T-cell (primary cell): ENCODE measurements at regions not wholly inside any gene's neighbourhood (a gene's known extent, or its start where the extent isn't known, plus 50 kb on each side); places are given as distances from the start of the nearest gene placed in this dataset.

Experiments
- ATAC-seq, 4 experiments: fragments of 200-7000 bp in 3 of 4; fragments of 150-1000 bp in 1 of 4; cut with Tn5 transposase; replicated peaks in 1 of 4; 1 replicate in 3 of 4; 2 replicates in 1 of 4; pipeline ENCODE4 v1.10.0; 2021; ENCODE audit warnings: moderate library complexity in 3 of 4, mild to moderate bottlenecking in 2 of 4, moderate number of reproducible peaks in 1 of 4
- CTCF ChIA-PET, 2 donors: fragments of 300-600 bp; sonication (Branson Sonifier 250); formaldehyde crosslinking; loops; one replicate each; lab custom pipeline; 2022; ENCODE audit warnings: antibody characterized with exemption in 2 of 2; lab: Charles Lee
- POLR2A ChIA-PET, 2 donors: fragments of 300-600 bp; sonication (Branson Sonifier 250); formaldehyde crosslinking; loops; one replicate each; lab custom pipeline; 2022; ENCODE audit warnings: antibody characterized with exemption in 2 of 2; lab: Charles Lee
- DNase-seq, 35 experiments: peaks; one replicate each; pipeline versions ENCODE4 v3.0.0 to v3.0.0-alpha.2; 2013 to 2023
- H3K27ac ChIP-seq: one replicate; pipeline ENCODE4 v1.5.1; 2013; ENCODE audit warnings: low read length
- H3K27me3 ChIP-seq, 2 experiments: replicated peaks in 1 of 2; 1 replicate in 1 of 2; 2 replicates in 1 of 2; pipeline versions ENCODE4 v1.6.1 to v1.7.0; 2013; ENCODE audit warnings: low read length in 1 of 2, mixed read lengths in 1 of 2; ENCODE audit not compliant: control insufficient read depth in 2 of 2, insufficient read depth in 2 of 2; ENCODE audit errors: extremely low read depth in 1 of 2
- H3K36me3 ChIP-seq, 2 donors: 1 replicate in 1 of 2; 2 replicates in 1 of 2; pipeline versions ENCODE4 v1.6.1 to v1.7.0; 2013; ENCODE audit warnings: low read length in 1 of 2; ENCODE audit not compliant: control insufficient read depth in 2 of 2, insufficient read depth in 1 of 2; ENCODE audit errors: extremely low read depth in 1 of 2
- H3K4me1 ChIP-seq, 2 experiments: 1 replicate in 1 of 2; 2 replicates in 1 of 2; pipeline versions ENCODE4 v1.6.1 to v1.7.0; 2013; ENCODE audit warnings: low read length in 2 of 2, mixed read lengths in 1 of 2; ENCODE audit not compliant: insufficient read depth in 2 of 2, control insufficient read depth in 1 of 2; ENCODE audit errors: extremely low read depth in 1 of 2
- H3K4me3 ChIP-seq, 2 donors: 1 replicate in 1 of 2; 2 replicates in 1 of 2; pipeline versions ENCODE4 v1.5.1 to v1.7.0; 2013; ENCODE audit warnings: mild to moderate bottlenecking in 2 of 2, low read length in 1 of 2, moderate library complexity in 1 of 2; ENCODE audit not compliant: control insufficient read depth in 1 of 2; ENCODE audit errors: extremely low read depth in 1 of 2
- H3K9me3 ChIP-seq: 2 replicates; pipeline ENCODE4 v1.7.0; 2013
- H3K27ac Mint-ChIP-seq, 2 donors: one replicate each; pipeline ENCODE4 v1.8.0; 2020 to 2021; ENCODE audit warnings: mild to moderate bottlenecking in 2 of 2, mixed read lengths in 2 of 2
- H3K27me3 Mint-ChIP-seq, 2 donors: one replicate each; pipeline ENCODE4 v1.8.0; 2021 to 2022; ENCODE audit warnings: mixed read lengths in 2 of 2
- H3K36me3 Mint-ChIP-seq: one replicate; pipeline ENCODE4 v1.8.0; 2021; ENCODE audit warnings: mixed read lengths
- H3K4me1 Mint-ChIP-seq, 3 donors: one replicate each; pipeline ENCODE4 v1.8.0; 2020 to 2022; ENCODE audit warnings: mixed read lengths in 3 of 3, mild to moderate bottlenecking in 1 of 3
- H3K4me3 Mint-ChIP-seq, 3 donors: one replicate each; pipeline ENCODE4 v1.8.0; 2020 to 2022; ENCODE audit warnings: mild to moderate bottlenecking in 3 of 3, mixed read lengths in 3 of 3, moderate library complexity in 3 of 3
- H3K9me3 Mint-ChIP-seq, 3 donors: one replicate each; pipeline ENCODE4 v1.8.0; 2020 to 2022; ENCODE audit warnings: mixed read lengths in 3 of 3
- WGBS: methylation state at CpG from one replicate; pipeline ENCODE4 v1.1.5; 2013; ENCODE audit warnings: missing lambda C conversion rate; ENCODE audit not compliant: insufficient coverage; 5-methylcytosine and 5-hydroxymethylcytosine counted together

DNA sequence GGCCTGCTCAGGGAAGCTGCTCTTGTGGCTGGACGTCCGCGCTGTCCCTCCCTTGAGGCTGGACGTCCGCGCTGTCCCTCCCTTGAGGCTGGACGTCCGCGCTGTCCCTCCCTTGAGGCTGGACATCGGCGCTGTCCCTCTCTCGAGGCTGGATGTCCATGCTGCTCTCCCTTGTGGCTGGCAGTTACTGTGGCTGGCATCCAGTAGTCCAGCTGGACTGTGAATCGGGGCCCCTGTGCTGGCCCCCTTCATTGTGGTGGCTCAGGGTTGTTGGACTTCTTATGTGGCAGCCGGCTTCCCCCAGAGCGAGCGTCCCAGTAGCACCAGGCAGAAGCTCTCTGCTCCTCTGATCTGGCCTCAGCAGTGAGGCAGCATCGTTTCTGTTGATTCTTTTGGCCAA, 141.5 kb downstream of the IRF8 start:
- ChIA-PET CTCF (no interaction called here), POLR2A (no interaction called here)
- Histone ChIP-seq H3K36me3 (no peaks in the 10 kb centered on the region), H3K4me1 (peaks cover 8 to 17% of the 10 kb centered on the region in 2 experiments), H3K27ac (no peak overlapping the region), H3K27me3 (peaks cover 0 to 40% of the 10 kb centered on the region in 2 experiments), H3K9me3 (no peaks in the 10 kb centered on the region), H3K4me3 (no peak overlapping the region)
- ATAC-seq (no peak), DNase-seq (no peak)
- peaks cover 13 to 17% (median 16%) of the 10 kb centered on the region in 3 donors for H3K4me1 Mint-ChIP-seq
- WGBS, result 72% methylated on average over 8 of the region's 17 CpGs
- no peak overlapping the region for H3K27ac Mint-ChIP-seq
- H3K9me3 Mint-ChIP-seq, result no peaks in the 10 kb centered on the region
- H3K27me3 Mint-ChIP-seq, result peaks cover 3 to 25% of the 10 kb centered on the region in 2 donors
- H3K4me3 Mint-ChIP-seq, result no peak overlapping the region
- no peaks in the 10 kb centered on the region for H3K36me3 Mint-ChIP-seq

DNA sequence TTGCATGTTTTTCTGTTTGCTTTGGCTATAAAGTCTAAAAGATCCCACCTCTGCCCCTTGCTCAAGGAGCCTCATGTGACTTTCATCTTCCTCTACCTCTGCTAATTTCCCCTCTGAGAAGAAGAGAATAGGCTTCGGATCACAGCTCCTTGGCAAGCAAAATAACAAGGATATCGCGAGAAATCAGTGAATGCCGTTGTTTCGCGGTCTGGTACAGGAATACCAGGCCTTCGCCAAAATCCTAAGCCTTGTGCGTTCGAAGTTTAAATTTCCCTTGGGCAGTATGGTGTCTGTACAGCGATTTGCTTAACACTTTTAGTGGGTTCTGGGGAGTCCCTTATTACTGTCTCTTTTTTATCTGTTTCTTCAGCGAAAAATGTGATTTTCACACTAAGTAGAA, 142.3 kb downstream of the IRF8 start:
- H3K27ac Mint-ChIP-seq, result no peak overlapping the region
- peaks cover 18 to 22% (median 20%) of the 10 kb centered on the region in 3 donors for H3K4me1 Mint-ChIP-seq
- Histone ChIP-seq H3K27ac (no peak overlapping the region), H3K9me3 (no peaks in the 10 kb centered on the region), H3K4me3 (no peak overlapping the region), H3K27me3 (peaks cover 0 to 40% of the 10 kb centered on the region in 2 experiments), H3K36me3 (no peaks in the 10 kb centered on the region), H3K4me1 (peaks cover 10 to 24% of the 10 kb centered on the region in 2 experiments)
- WGBS, result 90% methylated on average over 9 of the region's 11 CpGs
- ATAC-seq, result no peak
- ChIA-PET CTCF (no interaction called here), POLR2A (no interaction called here)
- no peak for DNase-seq
- no peaks in the 10 kb centered on the region for H3K9me3 Mint-ChIP-seq
- H3K4me3 Mint-ChIP-seq, result no peak overlapping the region
- H3K27me3 Mint-ChIP-seq, result peaks cover 5 to 28% of the 10 kb centered on the region in 2 donors
- H3K36me3 Mint-ChIP-seq, result no peaks in the 10 kb centered on the region

DNA sequence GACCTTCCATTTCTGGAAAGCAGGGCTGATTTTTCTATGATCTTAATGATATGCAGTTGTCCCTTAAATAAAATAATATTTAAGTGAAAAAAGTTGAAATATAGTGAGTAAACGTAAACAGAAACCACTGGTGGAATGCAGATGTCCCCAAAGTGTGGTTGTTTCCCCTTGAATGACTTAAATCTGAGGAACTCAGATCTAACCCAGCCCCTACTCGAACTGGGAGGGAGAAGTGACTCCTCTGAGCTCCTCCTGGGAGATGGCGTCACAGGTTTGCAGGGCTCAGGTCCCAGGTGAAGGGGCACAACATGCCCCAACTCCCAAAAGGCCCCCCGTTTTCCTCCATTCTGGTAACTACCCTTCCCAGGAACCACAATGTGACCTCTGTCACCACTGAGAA, 142.8 kb downstream of the IRF8 start:
- ChIA-PET POLR2A (no interaction called here), CTCF (no interaction called here)
- Mint-ChIP-seq H3K27ac (no peak overlapping the region), H3K36me3 (no peaks in the 10 kb centered on the region), H3K27me3 (peaks cover 11 to 33% of the 10 kb centered on the region in 2 donors), H3K4me3 (no peak overlapping the region), H3K9me3 (no peaks in the 10 kb centered on the region), H3K4me1 (peaks cover 18 to 24% (median 20%) of the 10 kb centered on the region in 3 donors)
- H3K36me3 ChIP-seq, result no peaks in the 10 kb centered on the region
- no peak for ATAC-seq
- H3K9me3 ChIP-seq, result no peaks in the 10 kb centered on the region
- H3K27ac ChIP-seq, result no peak overlapping the region
- 57% methylated on average over 1 of the region's 4 CpGs for WGBS
- H3K4me3 ChIP-seq, result no peak overlapping the region
- peaks cover 10 to 26% of the 10 kb centered on the region in 2 experiments for H3K4me1 ChIP-seq
- H3K27me3 ChIP-seq, result peaks cover 0 to 40% of the 10 kb centered on the region in 2 experiments
- DNase-seq, result no peak

DNA sequence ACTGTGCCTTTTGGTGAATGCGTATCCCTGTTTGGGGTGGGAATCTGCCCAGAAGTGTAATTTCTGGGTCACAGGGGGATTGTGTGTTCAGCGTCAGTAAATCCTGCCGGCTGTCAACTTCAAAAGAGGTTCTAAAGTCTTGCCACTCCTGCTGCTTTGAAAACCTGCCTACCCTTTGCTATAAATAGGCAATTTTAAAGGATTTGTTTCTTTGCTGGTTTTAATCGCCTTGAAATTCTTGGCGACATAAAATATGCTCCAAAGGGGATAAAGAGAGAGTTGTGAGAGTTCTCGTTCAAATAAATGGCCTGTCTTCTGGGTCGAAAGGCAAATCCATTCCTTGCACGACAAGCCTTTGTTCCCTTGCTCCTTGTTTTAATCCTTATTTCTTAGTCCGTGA, 143.4 kb downstream of the IRF8 start:
- Histone ChIP-seq H3K36me3 (no peaks in the 10 kb centered on the region), H3K4me3 (no peak overlapping the region), H3K27ac (no peak overlapping the region), H3K27me3 (peaks cover 0 to 40% of the 10 kb centered on the region in 2 experiments), H3K9me3 (no peaks in the 10 kb centered on the region), H3K4me1 (peaks cover 10 to 26% of the 10 kb centered on the region in 2 experiments)
- no peak for ATAC-seq
- no peak overlapping the region for H3K27ac Mint-ChIP-seq
- peaks cover 17 to 37% of the 10 kb centered on the region in 2 donors for H3K27me3 Mint-ChIP-seq
- 100% methylated on average over 1 of the region's 9 CpGs for WGBS
- H3K36me3 Mint-ChIP-seq, result no peaks in the 10 kb centered on the region
- ChIA-PET CTCF (no interaction called here), POLR2A (no interaction called here)
- H3K4me1 Mint-ChIP-seq, result peaks cover 18 to 24% (median 20%) of the 10 kb centered on the region in 3 donors
- H3K4me3 Mint-ChIP-seq, result no peak overlapping the region
- H3K9me3 Mint-ChIP-seq, result no peaks in the 10 kb centered on the region
- DNase-seq, result no peak

DNA sequence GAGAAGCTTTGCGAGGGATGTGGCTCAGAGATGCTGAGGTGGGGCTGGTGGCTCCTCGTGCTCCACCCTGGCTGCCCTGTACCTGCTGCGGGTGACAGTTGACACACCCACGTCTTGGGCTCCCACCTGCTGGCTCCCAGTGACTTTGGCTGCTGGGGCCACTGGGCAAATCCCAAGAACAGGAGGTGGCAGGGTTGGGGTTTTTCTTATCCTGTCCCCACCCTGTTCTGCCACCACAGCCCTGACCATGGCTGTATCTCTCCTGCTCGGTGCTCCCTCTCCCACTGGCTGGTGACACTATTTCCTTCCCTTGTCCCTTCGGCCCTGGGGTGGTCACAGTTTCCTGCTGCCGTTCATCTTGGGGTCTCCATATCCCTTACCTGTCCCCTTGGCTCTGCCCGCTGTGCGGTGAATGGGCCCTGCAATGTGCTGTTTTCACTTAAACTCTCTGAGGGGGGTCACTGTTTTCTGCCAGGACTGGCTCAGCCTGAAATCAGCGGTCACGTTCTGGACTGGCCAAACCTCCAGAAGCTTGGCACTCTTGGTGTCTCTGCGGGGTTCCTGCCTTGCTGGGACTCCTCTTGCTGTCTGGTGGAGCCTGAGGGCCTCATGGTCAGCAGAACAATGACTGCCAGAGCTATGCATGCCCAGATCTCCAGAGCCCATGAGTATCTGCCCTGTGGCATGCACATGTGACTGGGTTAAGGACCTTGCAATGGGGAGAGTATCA, 144.2 kb downstream of the IRF8 start:
- no peaks in the 10 kb centered on the region for H3K36me3 ChIP-seq
- H3K4me1 Mint-ChIP-seq, result peaks cover 18 to 25% (median 20%) of the 10 kb centered on the region in 3 donors
- no peak for DNase-seq
- H3K9me3 Mint-ChIP-seq, result no peaks in the 10 kb centered on the region
- peaks cover 10 to 26% of the 10 kb centered on the region in 2 experiments for H3K4me1 ChIP-seq
- ChIA-PET POLR2A (no interaction called here), CTCF (no interaction called here)
- no peak overlapping the region for H3K4me3 ChIP-seq
- H3K36me3 Mint-ChIP-seq, result no peaks in the 10 kb centered on the region
- peaks cover 23 to 40% of the 10 kb centered on the region in 2 donors for H3K27me3 Mint-ChIP-seq
- 76% methylated on average over 10 of the region's 12 CpGs for WGBS
- no peaks in the 10 kb centered on the region for H3K9me3 ChIP-seq
- H3K4me3 Mint-ChIP-seq, result no peak overlapping the region
- H3K27ac Mint-ChIP-seq, result no peak overlapping the region
- H3K27ac ChIP-seq, result no peak overlapping the region
- ATAC-seq, result no peak
- H3K27me3 ChIP-seq, result peaks cover 0 to 45% of the 10 kb centered on the region in 2 experiments

DNA sequence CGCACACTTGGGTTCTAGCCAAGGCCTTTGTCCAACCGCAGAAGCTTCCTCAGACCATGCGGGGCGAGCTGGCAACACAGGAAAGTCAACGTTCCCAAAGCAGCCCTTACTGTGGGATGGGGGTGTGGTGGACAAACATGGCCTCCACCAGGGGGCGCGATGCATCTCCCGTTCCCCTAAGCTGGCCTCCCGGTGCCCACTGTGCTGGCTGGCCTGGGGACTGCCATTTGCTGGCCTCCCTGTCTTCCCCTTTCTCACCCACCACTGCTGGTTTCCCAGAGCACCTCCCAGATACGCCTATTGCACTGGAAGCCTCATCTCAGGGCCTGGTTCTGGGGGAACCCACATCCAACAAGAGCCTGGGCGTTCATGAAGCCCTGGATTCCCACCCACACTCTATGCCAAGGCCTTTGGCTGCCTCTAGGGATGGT, 145.3 kb downstream of the IRF8 start:
- peak in 19 of 35 experiments; percentile 11 to 58 (median 26) for DNase-seq
- Mint-ChIP-seq H3K27ac (no peak overlapping the region), H3K9me3 (no peaks in the 10 kb centered on the region), H3K4me1 (peaks cover 18 to 30% (median 20%) of the 10 kb centered on the region in 3 donors), H3K36me3 (no peaks in the 10 kb centered on the region), H3K4me3 (peak overlapping the region in 1 of 3 donors; percentile 32), H3K27me3 (peaks cover 32 to 47% of the 10 kb centered on the region in 2 donors)
- 24% methylated on average over 9 of the region's 11 CpGs for WGBS
- H3K4me1 ChIP-seq, result peaks cover 10 to 26% of the 10 kb centered on the region in 2 experiments
- H3K4me3 ChIP-seq, result no peak overlapping the region
- POLR2A ChIA-PET, result no interaction called here
- no peak overlapping the region for H3K27ac ChIP-seq
- no peak for ATAC-seq
- H3K36me3 ChIP-seq, result no peaks in the 10 kb centered on the region
- peaks cover 0 to 49% of the 10 kb centered on the region in 2 experiments for H3K27me3 ChIP-seq
- no peaks in the 10 kb centered on the region for H3K9me3 ChIP-seq
- CTCF ChIA-PET, result no interaction called here
